ENCODE measurements at regions not wholly inside any gene's neighbourhood (a gene's known extent, or its start where the extent isn't known, plus 50 kb on each side); places are given as distances from the start of the nearest gene placed in this dataset.

GRCh38 chr5:123786411-123786810 lies 274.4 kb downstream of the CSNK1G3 start:
- TF ChIP-seq SMAD2 (IDR thresholded peaks at IDR 0.05; ENCODE audit: low read depth, low read length) = no peak
- no peak for TF ChIP-seq POLR2G (IDR thresholded peaks at IDR 0.05; ENCODE audit: low read depth, low read length)
- no peak for TF ChIP-seq MTA1 (IDR thresholded peaks at IDR 0.05; ENCODE audit: borderline replicate concordance)
- no peak for TF ChIP-seq CTCF (IDR thresholded peaks at IDR 0.05 in 2 of 3, conservative IDR thresholded peaks at IDR 0.05 in 1 of 3; ENCODE audit: insufficient read depth in 2 of 3, low read depth in 1 of 3, low read length in 3 of 3)

All from K562 (cell line).